ENCODE measurements at regions not wholly inside any gene's neighbourhood (a gene's known extent, or its start where the extent isn't known, plus 50 kb on each side); places are given as distances from the start of the nearest gene placed in this dataset.

GRCh38 chr2:39865751-39866150 lies 86.7 kb upstream of the THUMPD2 start:
- TF ChIP-seq, protein P1, sequence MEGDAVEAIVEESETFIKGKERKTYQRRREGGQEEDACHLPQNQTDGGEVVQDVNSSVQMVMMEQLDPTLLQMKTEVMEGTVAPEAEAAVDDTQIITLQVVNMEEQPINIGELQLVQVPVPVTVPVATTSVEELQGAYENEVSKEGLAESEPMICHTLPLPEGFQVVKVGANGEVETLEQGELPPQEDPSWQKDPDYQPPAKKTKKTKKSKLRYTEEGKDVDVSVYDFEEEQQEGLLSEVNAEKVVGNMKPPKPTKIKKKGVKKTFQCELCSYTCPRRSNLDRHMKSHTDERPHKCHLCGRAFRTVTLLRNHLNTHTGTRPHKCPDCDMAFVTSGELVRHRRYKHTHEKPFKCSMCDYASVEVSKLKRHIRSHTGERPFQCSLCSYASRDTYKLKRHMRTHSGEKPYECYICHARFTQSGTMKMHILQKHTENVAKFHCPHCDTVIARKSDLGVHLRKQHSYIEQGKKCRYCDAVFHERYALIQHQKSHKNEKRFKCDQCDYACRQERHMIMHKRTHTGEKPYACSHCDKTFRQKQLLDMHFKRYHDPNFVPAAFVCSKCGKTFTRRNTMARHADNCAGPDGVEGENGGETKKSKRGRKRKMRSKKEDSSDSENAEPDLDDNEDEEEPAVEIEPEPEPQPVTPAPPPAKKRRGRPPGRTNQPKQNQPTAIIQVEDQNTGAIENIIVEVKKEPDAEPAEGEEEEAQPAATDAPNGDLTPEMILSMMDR (IDR thresholded peaks at IDR 0.05), result no peak
- TF ChIP-seq POLR2A (IDR thresholded peaks at IDR 0.05), result no peak
